Neural cell (in vitro differentiated cells): ENCODE measurements at regions not wholly inside any gene's neighbourhood (a gene's known extent, or its start where the extent isn't known, plus 50 kb on each side); places are given as distances from the start of the nearest gene placed in this dataset.

ENCODE experiments used
- CTCF ChIP-seq: fragments of 450-650 bp; IDR thresholded peaks from 2 replicates; pipeline ENCODE4 v1.5.1; 2014; ENCODE audit warnings: antibody characterized with exemption, mild to moderate bottlenecking, moderate library complexity; ENCODE audit not compliant: poor library complexity, severe bottlenecking
- EP300 ChIP-seq: fragments of 450-650 bp; conservative IDR thresholded peaks from 2 replicates; pipeline ENCODE4 v1.6.1; 2014; ENCODE audit warnings: antibody characterized with exemption, mild to moderate bottlenecking, moderate library complexity; ENCODE audit not compliant: poor library complexity, severe bottlenecking
- EZH2 ChIP-seq: fragments of 200-600, 300-800 bp; shearing (Covaris generic), sonication (generic); IDR thresholded peaks from 2 replicates; pipeline ENCODE4 v1.6.1; 2014; ENCODE audit warnings: antibody characterized with exemption, low read length, borderline replicate concordance, mild to moderate bottlenecking; ENCODE audit not compliant: insufficient read depth, poor library complexity, severe bottlenecking
- MXI1 ChIP-seq: fragments of 450-650 bp; conservative IDR thresholded peaks from 2 replicates; pipeline ENCODE4 v1.6.1; 2014; ENCODE audit warnings: antibody characterized with exemption, mild to moderate bottlenecking; ENCODE audit not compliant: poor library complexity, severe bottlenecking
- POLR2AphosphoS5 ChIP-seq: IDR thresholded peaks from 2 replicates; pipeline ENCODE4 v1.6.1; 2012
- RAD21 ChIP-seq: fragments of 450-650 bp; conservative IDR thresholded peaks from 2 replicates; pipeline ENCODE4 v1.6.1; 2014; ENCODE audit warnings: antibody characterized with exemption, mild to moderate bottlenecking, moderate library complexity
- REST ChIP-seq: IDR thresholded peaks from 2 replicates; pipeline ENCODE4 v1.6.1; 2012; ENCODE audit warnings: borderline replicate concordance
- SMC3 ChIP-seq: fragments of 450-650 bp; conservative IDR thresholded peaks from 2 replicates; pipeline ENCODE4 v1.6.1; 2014; ENCODE audit warnings: antibody characterized with exemption, mild to moderate bottlenecking, moderate library complexity; ENCODE audit not compliant: poor library complexity
- TAF1 ChIP-seq: IDR thresholded peaks from 2 replicates; pipeline ENCODE4 v1.6.1; 2012; ENCODE audit warnings: low read depth

GRCh38 chr12:113749433-113749815 lies 216.7 kb downstream of the RBM19 start:
- no peak for TF ChIP-seq EZH2
- no peak for TF ChIP-seq CTCF
- TF ChIP-seq EP300, result no peak
- no peak for TF ChIP-seq RAD21
- TF ChIP-seq POLR2AphosphoS5, result no peak
- no peak for TF ChIP-seq REST
- no peak for TF ChIP-seq TAF1
- no peak for TF ChIP-seq MXI1
- no peak for TF ChIP-seq SMC3
